ENCODE measurements at regions not wholly inside any gene's neighbourhood (a gene's known extent, or its start where the extent isn't known, plus 50 kb on each side); places are given as distances from the start of the nearest gene placed in this dataset.

GRCh38 chr5:61658592-61659008, 326.5 kb downstream of the ZSWIM6 start:
- H3K4me3 ChIP-seq (ENCODE audit: low read depth, low read length) = no peak overlapping the region
- POLR2A ChIA-PET = no interaction called here
- CTCF ChIA-PET = interaction anchor here (0.5 to 4.7 kb wide), 61 partner anchors 8 to 981 kb away, joined by 3 to 63 read pairs (median 4); partner anchors contain the start of gene SMIM15
- TF ChIP-seq CTCF (IDR thresholded peaks at IDR 0.05; ENCODE audit: insufficient read depth, low read length, missing control alignments) = peak; percentile 97
- DNase-seq (ENCODE audit: low read depth, low spot score) = peak; percentile 12

- H3K4me3 ChIP-seq (ENCODE audit: low read depth, low read length) = no peak overlapping the region
- POLR2A ChIA-PET = no interaction called here
- no peak for DNase-seq (ENCODE audit: low read depth, low spot score)
- TF ChIP-seq CTCF (IDR thresholded peaks at IDR 0.05; ENCODE audit: insufficient read depth, low read length, missing control alignments) = no peak
- CTCF ChIA-PET = interaction anchor here (0.5 to 4.7 kb wide), 56 partner anchors 8 to 982 kb away, joined by 3 to 63 read pairs (median 4); partner anchors contain the start of gene SMIM15
These were observed 327.2 kb downstream of the ZSWIM6 start for GRCh38 chr5:61659221-61659696.

GRCh38 chr5:61662670-61663069, 330.6 kb downstream of the ZSWIM6 start:
- POLR2A ChIA-PET = no interaction called here
- CTCF ChIA-PET = no interaction called here
- no peak for DNase-seq (ENCODE audit: low read depth, low spot score)
- no peak for TF ChIP-seq CTCF (IDR thresholded peaks at IDR 0.05; ENCODE audit: insufficient read depth, low read length, missing control alignments)
- H3K4me3 ChIP-seq (ENCODE audit: low read depth, low read length) = no peak overlapping the region

- DNase-seq (ENCODE audit: low read depth, low spot score) = no peak
- no peak for TF ChIP-seq CTCF (IDR thresholded peaks at IDR 0.05; ENCODE audit: insufficient read depth, low read length, missing control alignments)
- H3K4me3 ChIP-seq (ENCODE audit: low read depth, low read length) = no peak overlapping the region
- POLR2A ChIA-PET = no interaction called here
- CTCF ChIA-PET = interaction anchor here (2.0 kb wide), 1 partner anchor 8 kb away, joined by 25 read pairs; no protein-coding TSS in a partner anchor
These were observed 334.1 kb downstream of the ZSWIM6 start for GRCh38 chr5:61666064-61666621.

- ChIA-PET CTCF (interaction anchor here (2.0 kb wide), 1 partner anchor 9 kb away, joined by 25 read pairs; no protein-coding TSS in a partner anchor), POLR2A (no interaction called here)
- no peak overlapping the region for H3K4me3 ChIP-seq (ENCODE audit: low read depth, low read length)
- no peak for TF ChIP-seq CTCF (IDR thresholded peaks at IDR 0.05; ENCODE audit: insufficient read depth, low read length, missing control alignments)
- no peak for DNase-seq (ENCODE audit: low read depth, low spot score)
These were observed 335.6 kb downstream of the ZSWIM6 start for GRCh38 chr5:61667525-61668218.

GRCh38 chr5:61669531-61669930, 337.5 kb downstream of the ZSWIM6 start:
- no peak for DNase-seq (ENCODE audit: low read depth, low spot score)
- H3K4me3 ChIP-seq (ENCODE audit: low read depth, low read length) = no peak overlapping the region
- ChIA-PET POLR2A (no interaction called here), CTCF (interaction anchor here (1.3 kb wide), 1 partner anchor 11 kb away, joined by 9 read pairs; no protein-coding TSS in a partner anchor)
- TF ChIP-seq CTCF (IDR thresholded peaks at IDR 0.05; ENCODE audit: insufficient read depth, low read length, missing control alignments) = no peak
